Stimulated activated CD4-positive, alpha-beta T cell treated with anti-CD3 and anti-CD28 coated beads, Interleukin-1b, Interleukin-23, amount 100 ng/mL, for 4 hours (primary cell): ENCODE measurements at regions not wholly inside any gene's neighbourhood (a gene's known extent, or its start where the extent isn't known, plus 50 kb on each side); places are given as distances from the start of the nearest gene placed in this dataset.

ENCODE experiments used
- DNase-seq, 2 donors: peaks; one replicate each; pipeline ENCODE4 v3.0.0-alpha.2; 2020; ENCODE audit warnings: low read depth in 2 of 2

GRCh38 chr18:74023220-74023619, 124.4 kb downstream of the FBXO15 start:
- DNase-seq, result no peak

- no peak for DNase-seq
Measured at GRCh38 chr18:74019864-74020263, 127.8 kb downstream of the FBXO15 start.

- no peak for DNase-seq
Measured at GRCh38 chr18:74013955-74014354, 133.7 kb downstream of the FBXO15 start.

GRCh38 chr18:74012954-74013630, 134.5 kb downstream of the FBXO15 start:
- no peak for DNase-seq

GRCh38 chr18:74006143-74006542, 141.5 kb downstream of the FBXO15 start:
- no peak for DNase-seq

GRCh38 chr18:74005320-74006109, 142.1 kb downstream of the FBXO15 start:
- no peak for DNase-seq

GRCh38 chr18:73992242-73993022, 155.2 kb downstream of the FBXO15 start:
- no peak for DNase-seq

- DNase-seq, result no peak
Measured at GRCh38 chr18:73991570-73991969, 156.1 kb downstream of the FBXO15 start.

- no peak for DNase-seq
Measured at GRCh38 chr18:73990258-73990657, 157.4 kb downstream of the FBXO15 start.

- no peak for DNase-seq
Measured at GRCh38 chr18:73987247-73987980, 160.2 kb downstream of the FBXO15 start.

GRCh38 chr18:73986711-73987110, 160.9 kb downstream of the FBXO15 start:
- DNase-seq, result no peak

GRCh38 chr18:73985855-73986625, 161.6 kb downstream of the FBXO15 start:
- DNase-seq, result no peak

- DNase-seq, result no peak
Measured at GRCh38 chr18:73983970-73984369, 163.7 kb downstream of the FBXO15 start.

- no peak for DNase-seq
Measured at GRCh38 chr18:73983496-73983895, 164.1 kb downstream of the FBXO15 start.

GRCh38 chr18:73981796-73982195, 165.8 kb downstream of the FBXO15 start:
- DNase-seq, result no peak

GRCh38 chr18:73980289-73980979, 167.2 kb downstream of the FBXO15 start:
- no peak for DNase-seq

GRCh38 chr18:73979742-73980141, 167.9 kb downstream of the FBXO15 start:
- no peak for DNase-seq

- no peak for DNase-seq
Measured at GRCh38 chr18:73976433-73976832, 171.2 kb downstream of the FBXO15 start.

GRCh38 chr18:73975266-73975665, 172.4 kb downstream of the FBXO15 start:
- DNase-seq, result no peak

- no peak for DNase-seq
Measured at GRCh38 chr18:73973972-73974371, 173.7 kb downstream of the FBXO15 start.
